OCI-LY7 (cell line): ENCODE measurements at regions not wholly inside any gene's neighbourhood (a gene's known extent, or its start where the extent isn't known, plus 50 kb on each side); places are given as distances from the start of the nearest gene placed in this dataset.

Experiments
- BruUV-seq: library from RNA; stranded (reverse); fragments of 400-500 nt; replicated peaks from 2 replicates; lab custom pipeline; 2021; lab: Mats Ljungman, UMichigan
- CTCF ChIA-PET: fragments of 300-600 bp; sonication (Branson Sonifier 250); formaldehyde crosslinking; loops from one replicate; lab custom pipeline; 2022; ENCODE audit warnings: antibody characterized with exemption; ENCODE audit not compliant: unreplicated experiment; lab: Charles Lee
- POLR2A ChIA-PET: fragments of 300-600 bp; sonication (Branson Sonifier 250); formaldehyde crosslinking; loops from one replicate; lab custom pipeline; 2022; ENCODE audit warnings: antibody characterized with exemption; lab: Charles Lee
- DNase-seq: peaks from one replicate; pipeline ENCODE4 v3.0.0-alpha.2; 2015; ENCODE audit warnings: low spot score
- H2AFZ ChIP-seq: fragments of 200-600 bp; sonication (generic), shearing (Covaris generic); 2 replicates; pipeline ENCODE4 v1.6.1; 2014; ENCODE audit warnings: mild to moderate bottlenecking, antibody characterized with exemption, low read length, moderate library complexity
- H3K27ac ChIP-seq: fragments of 200-600 bp; sonication (generic); 2 replicates; pipeline ENCODE4 v1.5.1; 2014; ENCODE audit warnings: mixed run types, low read depth, mild to moderate bottlenecking, moderate library complexity, low read length, inconsistent platforms; ENCODE audit not compliant: poor library complexity, severe bottlenecking
- H3K36me3 ChIP-seq: fragments of 200-600 bp; sonication (generic); 2 replicates; pipeline ENCODE4 v1.6.1; 2014; ENCODE audit warnings: mild to moderate bottlenecking, antibody characterized with exemption, low read length, moderate library complexity, mixed read lengths; ENCODE audit not compliant: insufficient read depth
- H3K4me1 ChIP-seq: fragments of 200-600 bp; sonication (generic); 2 replicates; pipeline ENCODE4 v1.5.1; 2014; ENCODE audit warnings: mild to moderate bottlenecking, low read length; ENCODE audit not compliant: insufficient read depth, poor library complexity, severe bottlenecking
- H3K4me2 ChIP-seq: fragments of 200-600 bp; sonication (generic); 2 replicates; pipeline ENCODE4 v1.6.1; 2014; ENCODE audit warnings: mild to moderate bottlenecking, low read length
- H3K4me3 ChIP-seq: fragments of 200-600 bp; sonication (generic); 2 replicates; pipeline ENCODE4 v1.5.1; 2014; ENCODE audit warnings: mild to moderate bottlenecking, low read depth, low read length; ENCODE audit not compliant: poor library complexity, severe bottlenecking
- H3K79me2 ChIP-seq: fragments of 200-600 bp; sonication (generic); 2 replicates; pipeline ENCODE4 v1.6.1; 2016; ENCODE audit warnings: low read depth, mild to moderate bottlenecking, low read length, moderate library complexity, mixed read lengths; ENCODE audit not compliant: insufficient read depth
- H3K9me2 ChIP-seq: fragments of 200-600 bp; sonication (generic); 2 replicates; pipeline ENCODE4 v1.6.1; 2016; ENCODE audit warnings: mild to moderate bottlenecking, low read length, mixed read lengths; ENCODE audit not compliant: insufficient read depth
- H3K9me3 ChIP-seq: fragments of 200-600 bp; sonication (generic); 2 replicates; pipeline ENCODE4 v1.6.1; 2014; ENCODE audit warnings: mild to moderate bottlenecking, mixed run types, low read length, mixed read lengths
- H4K20me1 ChIP-seq: fragments of 200-600 bp; sonication (generic); 2 replicates; pipeline ENCODE4 v1.6.1; 2014; ENCODE audit warnings: mild to moderate bottlenecking, antibody characterized with exemption, low read length, moderate library complexity, mixed read lengths; ENCODE audit not compliant: insufficient read depth
- CTCF ChIP-seq: fragments of 200-600 bp; sonication (generic); conservative IDR thresholded peaks from 2 replicates; pipeline ENCODE4 v1.5.1; 2014; ENCODE audit warnings: mild to moderate bottlenecking, antibody characterized with exemption, low read length, moderate library complexity, mixed read lengths
- EZH2phosphoT487 ChIP-seq: fragments of 200-600 bp; sonication (generic); IDR thresholded peaks from 2 replicates; pipeline ENCODE4 v1.6.1; 2018; ENCODE audit warnings: low read depth, borderline replicate concordance, mild to moderate bottlenecking, mixed run types, antibody characterized with exemption, low read length, moderate library complexity, mixed read lengths
- intact Hi-C: fragments of 100-400 bp; cut with micrococcal nuclease; formaldehyde crosslinking; loops from one replicate; pipeline ENCODE4 v1.10.0; 2022; ENCODE audit not compliant: unreplicated experiment

- Histone ChIP-seq H3K9me2 (no peaks in the 10 kb centered on the region), H3K27ac (no peak overlapping the region), H3K4me1 (no peaks in the 10 kb centered on the region), H3K4me2 (no peak overlapping the region), H3K4me3 (no peak overlapping the region), H3K9me3 (no peaks in the 10 kb centered on the region), H3K36me3 (no peaks in the 10 kb centered on the region), H3K79me2 (no peaks in the 10 kb centered on the region), H2AFZ (no peak overlapping the region), H4K20me1 (no peaks in the 10 kb centered on the region)
- DNase-seq: no peak
- TF ChIP-seq CTCF (no peak), EZH2phosphoT487 (no peak)
- ChIA-PET CTCF (no interaction called here), POLR2A (no interaction called here)
- intact Hi-C loops: no loop called here
- no TSS peak for BruUV-seq
Observed at GRCh38 chr6:2436410-2437154, 191.2 kb upstream of the GMDS start.

DNA sequence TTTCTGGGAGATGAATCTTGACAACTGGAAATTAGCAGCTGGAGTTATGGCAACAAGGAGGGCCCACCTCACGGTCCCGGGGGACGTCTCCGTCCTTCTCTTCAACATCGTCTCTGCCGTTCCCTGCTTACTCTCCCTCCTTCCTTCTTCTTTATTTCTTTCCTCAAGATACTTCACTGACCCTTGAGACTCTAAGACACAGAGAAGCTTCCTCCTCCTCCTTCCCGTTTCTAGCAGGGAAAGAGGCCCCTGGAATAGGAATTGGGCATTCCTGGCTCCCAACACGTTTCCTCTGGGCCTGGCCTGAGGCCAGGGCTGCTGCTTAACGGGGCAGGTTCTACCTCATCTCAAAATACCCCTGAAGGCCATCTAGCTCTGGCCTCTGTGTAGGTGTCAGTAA, 189.9 kb upstream of the GMDS start:
- POLR2A ChIA-PET: interaction anchor here (0.9 kb wide), 1 partner anchor 110 kb away, joined by 3 read pairs; no protein-coding TSS in a partner anchor
- Histone ChIP-seq H3K4me3 (no peak overlapping the region), H4K20me1 (no peaks in the 10 kb centered on the region), H3K9me3 (no peaks in the 10 kb centered on the region), H3K4me1 (no peaks in the 10 kb centered on the region), H3K27ac (no peak overlapping the region), H3K36me3 (no peaks in the 10 kb centered on the region), H2AFZ (no peak overlapping the region), H3K79me2 (no peaks in the 10 kb centered on the region), H3K9me2 (no peaks in the 10 kb centered on the region), H3K4me2 (no peak overlapping the region)
- no peak for TF ChIP-seq EZH2phosphoT487
- TF ChIP-seq CTCF: no peak
- CTCF ChIA-PET: no interaction called here
- DNase-seq: no peak
- no TSS peak for BruUV-seq
- intact Hi-C loops: no loop called here

- Histone ChIP-seq H3K27ac (no peak overlapping the region), H2AFZ (no peak overlapping the region), H3K36me3 (no peaks in the 10 kb centered on the region), H4K20me1 (no peaks in the 10 kb centered on the region), H3K4me1 (no peaks in the 10 kb centered on the region), H3K9me3 (no peaks in the 10 kb centered on the region), H3K79me2 (no peaks in the 10 kb centered on the region), H3K9me2 (no peaks in the 10 kb centered on the region), H3K4me2 (no peak overlapping the region), H3K4me3 (no peak overlapping the region)
- CTCF ChIA-PET: no interaction called here
- POLR2A ChIA-PET: interaction anchor here (0.9 kb wide), 1 partner anchor 111 kb away, joined by 3 read pairs; no protein-coding TSS in a partner anchor
- no peak for DNase-seq
- intact Hi-C loops: no loop called here
- BruUV-seq: no TSS peak
- no peak for TF ChIP-seq CTCF
- TF ChIP-seq EZH2phosphoT487: no peak
Observed at GRCh38 chr6:2434912-2435311, 189.5 kb upstream of the GMDS start.
